HCT116 (cell line): ENCODE measurements at regions not wholly inside any gene's neighbourhood (a gene's known extent, or its start where the extent isn't known, plus 50 kb on each side); places are given as distances from the start of the nearest gene placed in this dataset.

Experiments used
- ATAC-seq: fragments of 200-7000 bp; cut with Tn5 transposase; 2 replicates; pipeline ENCODE4 v1.9.1; 2020; ENCODE audit warnings: mild to moderate bottlenecking, moderate library complexity
- BruUV-seq: library from RNA; stranded (reverse); fragments of 400-500 nt; replicated peaks from 2 replicates; lab custom pipeline; 2021; lab: Mats Ljungman, UMichigan
- CTCF ChIA-PET: fragments of 300-600 bp; sonication (Branson Sonifier 250); formaldehyde crosslinking; loops from one replicate; lab custom pipeline; 2021; ENCODE audit warnings: antibody characterized with exemption; lab: Charles Lee
- POLR2A ChIA-PET: fragments of 300-600, 350-600 bp; sonication (Branson Sonifier 250); formaldehyde crosslinking; loops from one replicate; lab custom pipeline; 2021; ENCODE audit warnings: antibody characterized with exemption; lab: Charles Lee
- RAD21 ChIA-PET, 2 experiments: fragments of 300-600 bp; sonication (Branson Sonifier 250); formaldehyde crosslinking; loops; one replicate each; lab custom pipeline; 2023; ENCODE audit warnings: low total read pairs in 2 of 2; ENCODE audit not compliant: uncharacterized antibody in 2 of 2, unreplicated experiment in 2 of 2, low non-redundant PET in 1 of 2; lab: Charles Lee
- DNase-seq: peaks from one replicate; pipeline ENCODE4 v3.0.0-alpha.2; 2010; ENCODE audit warnings: low read depth, low spot score
- H2AFZ ChIP-seq: fragments of 200-600 bp; shearing (Covaris generic), sonication (generic); 2 replicates; pipeline ENCODE4 v1.6.1; 2017; ENCODE audit warnings: low read depth, mixed run types, mixed read lengths, antibody characterized with exemption, low read length; ENCODE audit not compliant: poor library complexity, severe bottlenecking
- H3K27ac ChIP-seq: 2 replicates; pipeline ENCODE4 v1.5.1; 2012; ENCODE audit warnings: low read depth, low read length
- H3K27me3 ChIP-seq: fragments of 200-600 bp; sonication (generic); 2 replicates; pipeline ENCODE4 v1.6.1; 2016; ENCODE audit warnings: mixed run types, low read length, mixed read lengths; ENCODE audit not compliant: insufficient read depth
- H3K36me3 ChIP-seq, 2 experiments: fragments of 200-500 bp in 1 of 2; fragments of 200-600 bp in 1 of 2; sonication (Bioruptor generic) in 1 of 2; sonication (generic) in 1 of 2; 2 replicates each; pipeline versions ENCODE4 v1.5.1 to v1.6.1; 2014 to 2016; ENCODE audit warnings: low read length in 2 of 2, inconsistent platforms in 1 of 2, mixed read lengths in 1 of 2, mixed run types in 1 of 2; ENCODE audit not compliant: insufficient read depth in 2 of 2, control insufficient read depth in 1 of 2
- H3K4me1 ChIP-seq, 2 experiments: fragments of 200-600 bp in 1 of 2; sonication (generic) in 1 of 2; 2 replicates each; pipeline versions ENCODE4 v1.5.1 to v1.6.1; 2012 to 2017; ENCODE audit warnings: low read length in 2 of 2, inconsistent platforms in 1 of 2, mild to moderate bottlenecking in 1 of 2, mixed read lengths in 1 of 2, mixed run types in 1 of 2, moderate library complexity in 1 of 2; ENCODE audit not compliant: insufficient read depth in 2 of 2, control insufficient read depth in 1 of 2
- H3K4me2 ChIP-seq: fragments of 200-600 bp; sonication (generic); 2 replicates; pipeline ENCODE4 v1.6.1; 2017; ENCODE audit warnings: mixed run types, low read length, mixed read lengths
- H3K4me3 ChIP-seq, 2 experiments: fragments of 200-600 bp in 1 of 2; sonication (generic) in 1 of 2; replicated peaks in 1 of 2; 2 replicates each; pipeline ENCODE4 v1.5.1; 2011 to 2016; ENCODE audit warnings: low read length in 2 of 2, control low read depth in 1 of 2, low read depth in 1 of 2, mild to moderate bottlenecking in 1 of 2, mixed read lengths in 1 of 2, mixed run types in 1 of 2
- H3K79me2 ChIP-seq: fragments of 200-600 bp; sonication (generic); 2 replicates; pipeline ENCODE4 v1.6.1; 2017; ENCODE audit warnings: mild to moderate bottlenecking, mixed run types, low read length, moderate library complexity, mixed read lengths; ENCODE audit not compliant: insufficient read depth
- H3K9ac ChIP-seq: fragments of 200-600 bp; sonication (generic); 2 replicates; pipeline ENCODE4 v1.6.1; 2016; ENCODE audit warnings: low read length, mixed read lengths
- H3K9me2 ChIP-seq: fragments of 200-600 bp; sonication (generic), shearing (Covaris generic); 2 replicates; pipeline ENCODE4 v1.6.1; 2017; ENCODE audit warnings: mixed run types, mild to moderate bottlenecking, moderate library complexity; ENCODE audit not compliant: insufficient read depth
- H3K9me3 ChIP-seq, 2 experiments: fragments of 200-500 bp in 1 of 2; fragments of 200-600 bp in 1 of 2; sonication (Bioruptor generic) in 1 of 2; sonication (generic) in 1 of 2; 2 replicates each; pipeline ENCODE4 v1.6.1; 2014 to 2017; ENCODE audit warnings: low read length in 2 of 2, mixed read lengths in 2 of 2, inconsistent platforms in 1 of 2, low read depth in 1 of 2, mild to moderate bottlenecking in 1 of 2, mixed run types in 1 of 2, moderate library complexity in 1 of 2; ENCODE audit not compliant: control insufficient read depth in 1 of 2, insufficient read depth in 1 of 2
- H4K20me1 ChIP-seq: fragments of 200-600 bp; sonication (generic), shearing (Covaris generic); 2 replicates; pipeline ENCODE4 v1.6.1; 2017; ENCODE audit warnings: mixed run types, mild to moderate bottlenecking, moderate library complexity; ENCODE audit not compliant: insufficient read depth
- CBX3 ChIP-seq: IDR thresholded peaks from 2 replicates; pipeline ENCODE4 v1.6.1; 2012; ENCODE audit warnings: low read depth
- EZH2 ChIP-seq: fragments of 200-600 bp; sonication (generic); IDR thresholded peaks from 2 replicates; pipeline ENCODE4 v1.6.1; 2017; ENCODE audit warnings: antibody characterized with exemption, mixed run types
- EZH2phosphoT487 ChIP-seq: fragments of 200-600 bp; IDR thresholded peaks from 2 replicates; pipeline ENCODE4 v1.6.1; 2018; ENCODE audit warnings: antibody characterized with exemption, borderline replicate concordance
- FOSL1 ChIP-seq: IDR thresholded peaks from 2 replicates; pipeline ENCODE4 v1.6.1; 2012; ENCODE audit warnings: low read depth
- JUND ChIP-seq: IDR thresholded peaks from 2 replicates; pipeline ENCODE4 v1.6.1; 2012
- POLR2A ChIP-seq: IDR thresholded peaks from 2 replicates; pipeline ENCODE4 v1.7.0; 2011; ENCODE audit warnings: borderline replicate concordance; ENCODE audit not compliant: insufficient read depth, insufficient read length; ENCODE audit errors: extremely low read depth
- SRF ChIP-seq: IDR thresholded peaks from 2 replicates; pipeline ENCODE4 v1.6.1; 2012; ENCODE audit warnings: low read depth
- TCF7L2 ChIP-seq: IDR thresholded peaks from 2 replicates; pipeline ENCODE4 v1.7.0; 2011; ENCODE audit warnings: borderline replicate concordance, inconsistent platforms; ENCODE audit not compliant: insufficient read depth, insufficient read length; ENCODE audit errors: extremely low read depth
- YY1 ChIP-seq: IDR thresholded peaks from 2 replicates; pipeline ENCODE4 v1.6.1; 2011; ENCODE audit warnings: low read length, low read depth, moderate library complexity, mild to moderate bottlenecking; ENCODE audit not compliant: insufficient replicate concordance; ENCODE audit errors: extremely low read depth
- ZFX ChIP-seq: fragments of 450-650 bp; IDR thresholded peaks from 2 replicates; pipeline ENCODE4 v1.6.1; 2017
- ZNF274 ChIP-seq: fragments of 200-500 bp; sonication (Bioruptor generic); IDR thresholded peaks from 2 replicates; pipeline ENCODE4 v1.6.1; 2014; ENCODE audit warnings: mild to moderate bottlenecking, low read depth, low read length, inconsistent platforms
- intact Hi-C: fragments of 100-400 bp; cut with micrococcal nuclease; formaldehyde crosslinking; loops from 2 replicates; pipeline ENCODE4 v1.10.0; 2022
- TF ChIP-seq, protein P1 (sequence below): IDR thresholded peaks from 2 replicates; pipeline ENCODE4 v1.6.1; 2012
- TF ChIP-seq, protein P2 (sequence below), 3 experiments: fragments of 200-600 bp in 1 of 3; sonication (generic) in 1 of 3; IDR thresholded peaks in 2 of 3; conservative IDR thresholded peaks in 1 of 3; 2 replicates each; pipeline ENCODE4 v1.5.1; 2012 to 2017; ENCODE audit warnings: low read depth in 2 of 3, low read length in 2 of 3, antibody characterized with exemption in 1 of 3, borderline replicate concordance in 1 of 3, control low read depth in 1 of 3, mild to moderate bottlenecking in 1 of 3, mixed read lengths in 1 of 3, mixed run types in 1 of 3, moderate library complexity in 1 of 3; ENCODE audit not compliant: insufficient read depth in 1 of 3

DNA sequence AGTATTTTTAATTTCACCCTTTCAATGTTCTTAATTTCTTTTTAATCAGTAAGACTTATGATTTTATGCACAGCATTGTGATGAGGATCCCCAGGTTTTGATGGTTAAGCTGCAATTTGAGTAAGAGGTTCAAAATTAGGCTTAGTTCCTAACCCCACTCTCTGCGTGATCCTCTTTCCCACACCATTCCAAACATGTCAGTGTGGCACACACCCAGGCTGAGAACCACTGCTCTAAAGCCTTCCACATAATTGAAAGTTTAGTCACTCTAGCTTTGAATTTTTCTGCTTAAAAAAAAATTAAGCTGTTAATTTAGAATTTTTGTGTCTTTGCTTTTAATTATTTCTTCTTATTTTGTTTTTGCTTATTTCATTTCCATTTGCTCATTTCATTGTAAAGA, 68.8 kb upstream of the SLC7A11 start:
- intact Hi-C loops: no loop called here
- TF ChIP-seq TCF7L2: no peak
- TF ChIP-seq, all 23 proteins: peak for 0
- Histone ChIP-seq H3K79me2 (no peaks in the 10 kb centered on the region), H3K9me3 (no peaks in the 10 kb centered on the region), H3K36me3 (no peaks in the 10 kb centered on the region), H3K4me1 (no peaks in the 10 kb centered on the region), H3K4me2 (no peak overlapping the region), H3K27ac (no peak overlapping the region), H2AFZ (no peak overlapping the region), H3K9me2 (no peaks in the 10 kb centered on the region), H3K9ac (no peak overlapping the region), H3K27me3 (no peaks in the 10 kb centered on the region), H3K4me3 (no peak overlapping the region), H4K20me1 (no peaks in the 10 kb centered on the region)
- BruUV-seq: no TSS peak
- no peak for ATAC-seq
- POLR2A ChIA-PET: no interaction called here
- CTCF ChIA-PET: no interaction called here
- RAD21 ChIA-PET: no interaction called here
- DNase-seq: no peak

DNA sequence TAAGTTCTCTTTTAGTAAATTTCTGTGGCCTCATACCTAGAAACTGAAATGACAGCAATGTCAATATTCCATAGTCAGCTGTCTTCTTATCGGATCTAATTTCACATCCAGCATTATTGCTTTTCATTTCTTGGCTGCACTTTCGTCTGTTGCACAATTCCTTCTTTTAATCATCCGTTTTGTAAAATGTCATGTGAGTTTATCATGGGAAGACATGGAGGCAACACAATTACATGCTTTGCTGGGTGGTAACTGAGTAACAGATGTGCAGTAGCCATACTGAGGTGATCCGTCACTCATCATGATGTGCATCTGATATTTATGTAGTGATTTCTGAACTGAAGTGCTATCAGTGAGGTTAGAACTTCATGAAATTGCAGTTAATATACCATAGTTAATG, 68.3 kb upstream of the SLC7A11 start:
- no peaks in the 10 kb centered on the region for H4K20me1 ChIP-seq
- H2AFZ ChIP-seq: no peak overlapping the region
- ATAC-seq (no peak), DNase-seq (no peak)
- no peak overlapping the region for H3K4me2 ChIP-seq
- POLR2A ChIA-PET: no interaction called here
- no peak overlapping the region for H3K9ac ChIP-seq
- no peaks in the 10 kb centered on the region for H3K27me3 ChIP-seq
- H3K9me2 ChIP-seq: no peaks in the 10 kb centered on the region
- BruUV-seq: no TSS peak
- intact Hi-C loops: no loop called here
- no peaks in the 10 kb centered on the region for H3K4me1 ChIP-seq
- RAD21 ChIA-PET: no interaction called here
- TF ChIP-seq EZH2: no peak
- TF ChIP-seq, protein P1, sequence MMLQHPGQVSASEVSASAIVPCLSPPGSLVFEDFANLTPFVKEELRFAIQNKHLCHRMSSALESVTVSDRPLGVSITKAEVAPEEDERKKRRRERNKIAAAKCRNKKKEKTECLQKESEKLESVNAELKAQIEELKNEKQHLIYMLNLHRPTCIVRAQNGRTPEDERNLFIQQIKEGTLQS: no peak
- no peak for TF ChIP-seq CBX3
- TF ChIP-seq FOSL1: no peak
- no peak for TF ChIP-seq SRF
- no peak for TF ChIP-seq POLR2A
- no peak for TF ChIP-seq ZFX
- no peak for TF ChIP-seq JUND
- no peak for TF ChIP-seq ZNF274
- TF ChIP-seq EZH2phosphoT487: no peak
- TF ChIP-seq, protein P2, sequence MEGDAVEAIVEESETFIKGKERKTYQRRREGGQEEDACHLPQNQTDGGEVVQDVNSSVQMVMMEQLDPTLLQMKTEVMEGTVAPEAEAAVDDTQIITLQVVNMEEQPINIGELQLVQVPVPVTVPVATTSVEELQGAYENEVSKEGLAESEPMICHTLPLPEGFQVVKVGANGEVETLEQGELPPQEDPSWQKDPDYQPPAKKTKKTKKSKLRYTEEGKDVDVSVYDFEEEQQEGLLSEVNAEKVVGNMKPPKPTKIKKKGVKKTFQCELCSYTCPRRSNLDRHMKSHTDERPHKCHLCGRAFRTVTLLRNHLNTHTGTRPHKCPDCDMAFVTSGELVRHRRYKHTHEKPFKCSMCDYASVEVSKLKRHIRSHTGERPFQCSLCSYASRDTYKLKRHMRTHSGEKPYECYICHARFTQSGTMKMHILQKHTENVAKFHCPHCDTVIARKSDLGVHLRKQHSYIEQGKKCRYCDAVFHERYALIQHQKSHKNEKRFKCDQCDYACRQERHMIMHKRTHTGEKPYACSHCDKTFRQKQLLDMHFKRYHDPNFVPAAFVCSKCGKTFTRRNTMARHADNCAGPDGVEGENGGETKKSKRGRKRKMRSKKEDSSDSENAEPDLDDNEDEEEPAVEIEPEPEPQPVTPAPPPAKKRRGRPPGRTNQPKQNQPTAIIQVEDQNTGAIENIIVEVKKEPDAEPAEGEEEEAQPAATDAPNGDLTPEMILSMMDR (IDR thresholded peaks at IDR 0.05 in 2 of 3, conservative IDR thresholded peaks at IDR 0.05 in 1 of 3; ENCODE audit: borderline replicate concordance in 1 of 3, insufficient read depth in 1 of 3, low read depth in 2 of 3, low read length in 2 of 3): no peak
- no peak for TF ChIP-seq YY1
- H3K79me2 ChIP-seq: no peaks in the 10 kb centered on the region
- no peak overlapping the region for H3K27ac ChIP-seq
- no peaks in the 10 kb centered on the region for H3K9me3 ChIP-seq
- no peaks in the 10 kb centered on the region for H3K36me3 ChIP-seq
- H3K4me3 ChIP-seq: no peak overlapping the region
- CTCF ChIA-PET: no interaction called here
